K562 (cell line): ENCODE measurements at regions not wholly inside any gene's neighbourhood (a gene's known extent, or its start where the extent isn't known, plus 50 kb on each side); places are given as distances from the start of the nearest gene placed in this dataset.
A peak's percentile ranks its signal among the peaks of the same experiment; 100 is the strongest.

Source experiments
- CBFA2T3 ChIP-seq: fragments of 450-650 bp; IDR thresholded peaks from 2 replicates; pipeline ENCODE4 v1.6.1; 2017
- CBX2 ChIP-seq: fragments of 200-600 bp; sonication (generic); IDR thresholded peaks from one replicate; pipeline ENCODE4 v1.6.1; 2012; ENCODE audit warnings: mild to moderate bottlenecking, low read length, inconsistent platforms; ENCODE audit not compliant: insufficient read depth, poor library complexity, severe bottlenecking
- CHD4 ChIP-seq: fragments of 200-600 bp; sonication (generic); IDR thresholded peaks from 3 replicates; pipeline ENCODE4 v1.6.1; 2012; ENCODE audit warnings: low read depth, mild to moderate bottlenecking, mixed read lengths, low read length, inconsistent platforms; ENCODE audit not compliant: insufficient read depth, insufficient replicate concordance, poor library complexity, severe bottlenecking
- ILK ChIP-seq: fragments of 450-650 bp; IDR thresholded peaks from 2 replicates; pipeline ENCODE4 v1.6.1; 2016; ENCODE audit warnings: missing genetic modification characterization, low read depth, mild to moderate bottlenecking, missing compliant biosample characterization, moderate library complexity, borderline replicate concordance
- MYNN ChIP-seq, 2 experiments: sonication (generic); formaldehyde crosslinking in 1 of 2; IDR thresholded peaks; 2 replicates each; pipeline versions ENCODE4 v1.5.0 to v1.6.1; 2016 to 2020; ENCODE audit warnings: antibody characterized with exemption in 1 of 2, missing genetic modification reagents in 1 of 2
- SMARCA5 ChIP-seq: fragments of 450-650 bp; IDR thresholded peaks from 2 replicates; pipeline ENCODE4 v1.6.1; 2016
- SRSF1 ChIP-seq: fragments of 200-400 bp; formaldehyde crosslinking; IDR thresholded peaks from 2 replicates; pipeline ENCODE4 v1.6.1; 2017; ENCODE audit warnings: mild to moderate bottlenecking, low read depth, low read length, moderate library complexity
- TSC22D4 ChIP-seq: fragments of 450-650 bp; IDR thresholded peaks from 2 replicates; pipeline ENCODE4 v1.6.1; 2016; ENCODE audit warnings: missing genetic modification characterization, missing biosample characterization, control low read depth
- TF ChIP-seq, protein P1 (sequence below): fragments of 250-450 bp; sonication (Bioruptor Pico); IDR thresholded peaks from 2 replicates; pipeline ENCODE4 v1.4.0; 2020; ENCODE audit warnings: mild to moderate bottlenecking, moderate library complexity
- TF ChIP-seq, protein P2 (sequence below): fragments of 250-450 bp; sonication (Bioruptor Pico); IDR thresholded peaks from 2 replicates; pipeline ENCODE4 v1.8.0; 2021; ENCODE audit warnings: borderline replicate concordance, mild to moderate bottlenecking, moderate library complexity; ENCODE audit not compliant: poor library complexity, severe bottlenecking
- TF ChIP-seq, protein P3 (sequence below): fragments of 450-650 bp; IDR thresholded peaks from 2 replicates; pipeline ENCODE4 v1.6.1; 2016; ENCODE audit warnings: mild to moderate bottlenecking, moderate library complexity

DNA sequence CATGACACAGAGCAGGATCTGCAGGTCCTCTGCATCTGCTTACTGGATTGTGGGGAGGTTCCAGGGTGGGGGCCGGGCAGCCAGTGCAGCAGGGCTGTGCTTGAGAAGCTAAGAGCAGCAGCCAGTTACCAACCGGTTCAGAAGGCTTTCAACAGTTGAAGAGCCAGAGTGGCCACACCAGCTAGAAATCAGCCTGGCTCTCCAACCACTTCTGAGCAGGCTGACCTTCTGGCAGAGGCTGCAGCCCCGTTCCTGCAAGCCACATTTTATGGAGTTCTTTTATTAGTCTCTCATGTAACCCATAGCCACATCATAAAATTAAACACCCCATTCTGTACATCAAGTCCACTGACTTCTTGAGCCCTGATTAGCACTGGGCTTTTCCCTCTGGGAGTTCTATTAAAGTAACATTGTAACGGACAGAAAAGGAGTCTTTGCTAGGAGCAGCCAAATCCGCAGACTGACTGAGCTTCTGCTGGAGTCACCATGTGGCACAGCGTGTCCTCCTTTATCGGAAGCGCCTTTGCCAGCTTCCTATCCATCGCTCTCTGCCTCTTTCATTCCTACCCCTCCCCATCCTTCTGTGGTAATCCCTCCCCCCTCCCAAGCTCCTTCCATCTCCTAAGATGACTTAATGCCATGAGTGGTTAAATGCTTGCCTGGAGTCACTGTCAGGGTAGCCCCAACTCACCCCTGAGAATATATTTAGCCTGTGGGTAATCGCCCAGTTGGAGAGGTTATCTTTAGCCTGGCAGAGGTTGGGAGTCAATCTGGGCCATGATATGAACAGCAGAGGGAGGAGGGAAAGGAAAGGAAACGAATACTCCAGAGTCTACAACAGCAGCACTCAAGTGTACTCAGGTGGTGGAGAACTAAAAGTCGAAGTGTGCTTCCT is 138.5 kb upstream of the HES1 start (continued):
- no peak for TF ChIP-seq SMARCA5
- TF ChIP-seq, protein P1, sequence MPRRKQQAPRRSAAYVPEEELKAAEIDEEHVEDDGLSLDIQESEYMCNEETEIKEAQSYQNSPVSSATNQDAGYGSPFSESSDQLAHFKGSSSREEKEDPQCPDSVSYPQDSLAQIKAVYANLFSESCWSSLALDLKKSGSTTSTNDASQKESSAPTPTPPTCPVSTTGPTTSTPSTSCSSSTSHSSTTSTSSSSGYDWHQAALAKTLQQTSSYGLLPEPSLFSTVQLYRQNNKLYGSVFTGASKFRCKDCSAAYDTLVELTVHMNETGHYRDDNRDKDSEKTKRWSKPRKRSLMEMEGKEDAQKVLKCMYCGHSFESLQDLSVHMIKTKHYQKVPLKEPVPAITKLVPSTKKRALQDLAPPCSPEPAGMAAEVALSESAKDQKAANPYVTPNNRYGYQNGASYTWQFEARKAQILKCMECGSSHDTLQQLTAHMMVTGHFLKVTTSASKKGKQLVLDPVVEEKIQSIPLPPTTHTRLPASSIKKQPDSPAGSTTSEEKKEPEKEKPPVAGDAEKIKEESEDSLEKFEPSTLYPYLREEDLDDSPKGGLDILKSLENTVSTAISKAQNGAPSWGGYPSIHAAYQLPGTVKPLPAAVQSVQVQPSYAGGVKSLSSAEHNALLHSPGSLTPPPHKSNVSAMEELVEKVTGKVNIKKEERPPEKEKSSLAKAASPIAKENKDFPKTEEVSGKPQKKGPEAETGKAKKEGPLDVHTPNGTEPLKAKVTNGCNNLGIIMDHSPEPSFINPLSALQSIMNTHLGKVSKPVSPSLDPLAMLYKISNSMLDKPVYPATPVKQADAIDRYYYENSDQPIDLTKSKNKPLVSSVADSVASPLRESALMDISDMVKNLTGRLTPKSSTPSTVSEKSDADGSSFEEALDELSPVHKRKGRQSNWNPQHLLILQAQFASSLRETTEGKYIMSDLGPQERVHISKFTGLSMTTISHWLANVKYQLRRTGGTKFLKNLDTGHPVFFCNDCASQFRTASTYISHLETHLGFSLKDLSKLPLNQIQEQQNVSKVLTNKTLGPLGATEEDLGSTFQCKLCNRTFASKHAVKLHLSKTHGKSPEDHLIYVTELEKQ (CRISPR knock-in tag) = no peak
- TF ChIP-seq CBX2 = no peak
- no peak for TF ChIP-seq CHD4
- TF ChIP-seq, protein P2, sequence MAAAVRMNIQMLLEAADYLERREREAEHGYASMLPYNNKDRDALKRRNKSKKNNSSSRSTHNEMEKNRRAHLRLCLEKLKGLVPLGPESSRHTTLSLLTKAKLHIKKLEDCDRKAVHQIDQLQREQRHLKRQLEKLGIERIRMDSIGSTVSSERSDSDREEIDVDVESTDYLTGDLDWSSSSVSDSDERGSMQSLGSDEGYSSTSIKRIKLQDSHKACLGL (CRISPR knock-in tag) = no peak
- TF ChIP-seq, protein P3, sequence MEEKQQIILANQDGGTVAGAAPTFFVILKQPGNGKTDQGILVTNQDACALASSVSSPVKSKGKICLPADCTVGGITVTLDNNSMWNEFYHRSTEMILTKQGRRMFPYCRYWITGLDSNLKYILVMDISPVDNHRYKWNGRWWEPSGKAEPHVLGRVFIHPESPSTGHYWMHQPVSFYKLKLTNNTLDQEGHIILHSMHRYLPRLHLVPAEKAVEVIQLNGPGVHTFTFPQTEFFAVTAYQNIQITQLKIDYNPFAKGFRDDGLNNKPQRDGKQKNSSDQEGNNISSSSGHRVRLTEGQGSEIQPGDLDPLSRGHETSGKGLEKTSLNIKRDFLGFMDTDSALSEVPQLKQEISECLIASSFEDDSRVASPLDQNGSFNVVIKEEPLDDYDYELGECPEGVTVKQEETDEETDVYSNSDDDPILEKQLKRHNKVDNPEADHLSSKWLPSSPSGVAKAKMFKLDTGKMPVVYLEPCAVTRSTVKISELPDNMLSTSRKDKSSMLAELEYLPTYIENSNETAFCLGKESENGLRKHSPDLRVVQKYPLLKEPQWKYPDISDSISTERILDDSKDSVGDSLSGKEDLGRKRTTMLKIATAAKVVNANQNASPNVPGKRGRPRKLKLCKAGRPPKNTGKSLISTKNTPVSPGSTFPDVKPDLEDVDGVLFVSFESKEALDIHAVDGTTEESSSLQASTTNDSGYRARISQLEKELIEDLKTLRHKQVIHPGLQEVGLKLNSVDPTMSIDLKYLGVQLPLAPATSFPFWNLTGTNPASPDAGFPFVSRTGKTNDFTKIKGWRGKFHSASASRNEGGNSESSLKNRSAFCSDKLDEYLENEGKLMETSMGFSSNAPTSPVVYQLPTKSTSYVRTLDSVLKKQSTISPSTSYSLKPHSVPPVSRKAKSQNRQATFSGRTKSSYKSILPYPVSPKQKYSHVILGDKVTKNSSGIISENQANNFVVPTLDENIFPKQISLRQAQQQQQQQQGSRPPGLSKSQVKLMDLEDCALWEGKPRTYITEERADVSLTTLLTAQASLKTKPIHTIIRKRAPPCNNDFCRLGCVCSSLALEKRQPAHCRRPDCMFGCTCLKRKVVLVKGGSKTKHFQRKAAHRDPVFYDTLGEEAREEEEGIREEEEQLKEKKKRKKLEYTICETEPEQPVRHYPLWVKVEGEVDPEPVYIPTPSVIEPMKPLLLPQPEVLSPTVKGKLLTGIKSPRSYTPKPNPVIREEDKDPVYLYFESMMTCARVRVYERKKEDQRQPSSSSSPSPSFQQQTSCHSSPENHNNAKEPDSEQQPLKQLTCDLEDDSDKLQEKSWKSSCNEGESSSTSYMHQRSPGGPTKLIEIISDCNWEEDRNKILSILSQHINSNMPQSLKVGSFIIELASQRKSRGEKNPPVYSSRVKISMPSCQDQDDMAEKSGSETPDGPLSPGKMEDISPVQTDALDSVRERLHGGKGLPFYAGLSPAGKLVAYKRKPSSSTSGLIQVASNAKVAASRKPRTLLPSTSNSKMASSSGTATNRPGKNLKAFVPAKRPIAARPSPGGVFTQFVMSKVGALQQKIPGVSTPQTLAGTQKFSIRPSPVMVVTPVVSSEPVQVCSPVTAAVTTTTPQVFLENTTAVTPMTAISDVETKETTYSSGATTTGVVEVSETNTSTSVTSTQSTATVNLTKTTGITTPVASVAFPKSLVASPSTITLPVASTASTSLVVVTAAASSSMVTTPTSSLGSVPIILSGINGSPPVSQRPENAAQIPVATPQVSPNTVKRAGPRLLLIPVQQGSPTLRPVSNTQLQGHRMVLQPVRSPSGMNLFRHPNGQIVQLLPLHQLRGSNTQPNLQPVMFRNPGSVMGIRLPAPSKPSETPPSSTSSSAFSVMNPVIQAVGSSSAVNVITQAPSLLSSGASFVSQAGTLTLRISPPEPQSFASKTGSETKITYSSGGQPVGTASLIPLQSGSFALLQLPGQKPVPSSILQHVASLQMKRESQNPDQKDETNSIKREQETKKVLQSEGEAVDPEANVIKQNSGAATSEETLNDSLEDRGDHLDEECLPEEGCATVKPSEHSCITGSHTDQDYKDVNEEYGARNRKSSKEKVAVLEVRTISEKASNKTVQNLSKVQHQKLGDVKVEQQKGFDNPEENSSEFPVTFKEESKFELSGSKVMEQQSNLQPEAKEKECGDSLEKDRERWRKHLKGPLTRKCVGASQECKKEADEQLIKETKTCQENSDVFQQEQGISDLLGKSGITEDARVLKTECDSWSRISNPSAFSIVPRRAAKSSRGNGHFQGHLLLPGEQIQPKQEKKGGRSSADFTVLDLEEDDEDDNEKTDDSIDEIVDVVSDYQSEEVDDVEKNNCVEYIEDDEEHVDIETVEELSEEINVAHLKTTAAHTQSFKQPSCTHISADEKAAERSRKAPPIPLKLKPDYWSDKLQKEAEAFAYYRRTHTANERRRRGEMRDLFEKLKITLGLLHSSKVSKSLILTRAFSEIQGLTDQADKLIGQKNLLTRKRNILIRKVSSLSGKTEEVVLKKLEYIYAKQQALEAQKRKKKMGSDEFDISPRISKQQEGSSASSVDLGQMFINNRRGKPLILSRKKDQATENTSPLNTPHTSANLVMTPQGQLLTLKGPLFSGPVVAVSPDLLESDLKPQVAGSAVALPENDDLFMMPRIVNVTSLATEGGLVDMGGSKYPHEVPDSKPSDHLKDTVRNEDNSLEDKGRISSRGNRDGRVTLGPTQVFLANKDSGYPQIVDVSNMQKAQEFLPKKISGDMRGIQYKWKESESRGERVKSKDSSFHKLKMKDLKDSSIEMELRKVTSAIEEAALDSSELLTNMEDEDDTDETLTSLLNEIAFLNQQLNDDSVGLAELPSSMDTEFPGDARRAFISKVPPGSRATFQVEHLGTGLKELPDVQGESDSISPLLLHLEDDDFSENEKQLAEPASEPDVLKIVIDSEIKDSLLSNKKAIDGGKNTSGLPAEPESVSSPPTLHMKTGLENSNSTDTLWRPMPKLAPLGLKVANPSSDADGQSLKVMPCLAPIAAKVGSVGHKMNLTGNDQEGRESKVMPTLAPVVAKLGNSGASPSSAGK = no peak
- no peak for TF ChIP-seq TSC22D4 (tag)
- no peak for TF ChIP-seq SRSF1
- TF ChIP-seq MYNN (IDR thresholded peaks at IDR 0.05) = no peak
- TF ChIP-seq MYNN (CRISPR knock-in tag; IDR thresholded peaks at IDR 0.05) = no peak
- TF ChIP-seq CBFA2T3 = peak; percentile 80
- TF ChIP-seq ILK = no peak
